ENCODE measurements at regions not wholly inside any gene's neighbourhood (a gene's known extent, or its start where the extent isn't known, plus 50 kb on each side); places are given as distances from the start of the nearest gene placed in this dataset.

GRCh38 chr4:162245051-162245450 is 81.3 kb upstream of the FSTL5 start:
- no peaks in the 10 kb centered on the region for H3K4me1 ChIP-seq
- WGBS, 3 donors: 77 to 89% (median 87%) methylated on average over 4 of the region's 4 CpGs
- H3K9me3 ChIP-seq: no peaks in the 10 kb centered on the region
- DNase-seq (no peak), ATAC-seq (no peak)
- no peaks in the 10 kb centered on the region for H3K36me3 ChIP-seq (ENCODE audit: insufficient read depth in 1 of 2, low read depth in 1 of 2)
- no peak overlapping the region for H3K27ac ChIP-seq
- H3K4me3 ChIP-seq: no peak overlapping the region
- intact Hi-C loops (cut with DNase I): no loop called here
- no peaks in the 10 kb centered on the region for H3K27me3 ChIP-seq (ENCODE audit: insufficient read depth in 3 of 3, low read length in 2 of 3)
- no peak for TF ChIP-seq CTCF (IDR thresholded peaks at IDR 0.05)

- Histone ChIP-seq H3K9me3 (no peaks in the 10 kb centered on the region), H3K4me3 (no peak overlapping the region), H3K4me1 (no peaks in the 10 kb centered on the region), H3K27ac (no peak overlapping the region), H3K36me3 (ENCODE audit: insufficient read depth in 1 of 2, low read depth in 1 of 2) (no peaks in the 10 kb centered on the region), H3K27me3 (ENCODE audit: insufficient read depth in 3 of 3, low read length in 2 of 3) (no peaks in the 10 kb centered on the region)
- DNase-seq: no peak
- no peak for ATAC-seq
- intact Hi-C loops (cut with DNase I): no loop called here
- no peak for TF ChIP-seq CTCF (IDR thresholded peaks at IDR 0.05)
- 49 to 57% (median 56%) methylated on average over 1 of the region's 1 CpG for WGBS, 3 donors
These were observed 78.1 kb upstream of the FSTL5 start for GRCh38 chr4:162241857-162242256.

GRCh38 chr4:162239992-162240769 is 76.4 kb upstream of the FSTL5 start:
- Histone ChIP-seq H3K36me3 (ENCODE audit: insufficient read depth in 1 of 2, low read depth in 1 of 2) (no peaks in the 10 kb centered on the region), H3K9me3 (no peaks in the 10 kb centered on the region), H3K27me3 (ENCODE audit: insufficient read depth in 3 of 3, low read length in 2 of 3) (no peaks in the 10 kb centered on the region), H3K4me3 (no peak overlapping the region), H3K27ac (no peak overlapping the region), H3K4me1 (no peaks in the 10 kb centered on the region)
- TF ChIP-seq CTCF (IDR thresholded peaks at IDR 0.05): no peak
- DNase-seq: no peak
- intact Hi-C loops (cut with DNase I): no loop called here
- 88 to 92% (median 92%) methylated on average over 5 of the region's 5 CpGs for WGBS, 3 donors
- ATAC-seq: no peak

GRCh38 chr4:162237676-162238075 is 73.9 kb upstream of the FSTL5 start:
- TF ChIP-seq CTCF (IDR thresholded peaks at IDR 0.05): no peak
- H3K4me3 ChIP-seq: no peak overlapping the region
- ATAC-seq: no peak

GRCh38 chr4:162234595-162234994 is 70.8 kb upstream of the FSTL5 start:
- no peaks in the 10 kb centered on the region for H3K36me3 ChIP-seq (ENCODE audit: insufficient read depth in 1 of 2, low read depth in 1 of 2)
- no peaks in the 10 kb centered on the region for H3K9me3 ChIP-seq
- H3K27ac ChIP-seq: no peak overlapping the region
- DNase-seq (no peak), ATAC-seq (no peak)
- no peaks in the 10 kb centered on the region for H3K27me3 ChIP-seq (ENCODE audit: insufficient read depth in 3 of 3, low read length in 2 of 3)
- no peak for TF ChIP-seq CTCF (IDR thresholded peaks at IDR 0.05)
- WGBS, 3 donors: 57 to 68% (median 58%) methylated on average over 3 of the region's 3 CpGs
- H3K4me1 ChIP-seq: no peaks in the 10 kb centered on the region
- no peak overlapping the region for H3K4me3 ChIP-seq
- intact Hi-C loops (cut with DNase I): no loop called here

More at GRCh38 chr4:162237676-162238075, 73.9 kb upstream of the FSTL5 start:
- DNase-seq: no peak
- H3K4me1 ChIP-seq: no peaks in the 10 kb centered on the region
- intact Hi-C loops (cut with DNase I): no loop called here
- H3K36me3 ChIP-seq (ENCODE audit: insufficient read depth in 1 of 2, low read depth in 1 of 2): no peaks in the 10 kb centered on the region
- WGBS, 3 donors: 82 to 89% (median 86%) methylated on average over 2 of the region's 2 CpGs
- no peaks in the 10 kb centered on the region for H3K27me3 ChIP-seq (ENCODE audit: insufficient read depth in 3 of 3, low read length in 2 of 3)
- no peaks in the 10 kb centered on the region for H3K9me3 ChIP-seq
- no peak overlapping the region for H3K27ac ChIP-seq
